Osteocyte (in vitro differentiated cells): ENCODE measurements at regions not wholly inside any gene's neighbourhood (a gene's known extent, or its start where the extent isn't known, plus 50 kb on each side); places are given as distances from the start of the nearest gene placed in this dataset.

ENCODE experiments used
- DNase-seq: peaks from one replicate; pipeline ENCODE4 v3.0.0; 2021; ENCODE audit warnings: mixed read lengths; ENCODE audit not compliant: unreplicated experiment; ENCODE audit errors: extremely low spot score
- H3K27ac Mint-ChIP-seq: one replicate; pipeline ENCODE4 v1.8.0; 2021; ENCODE audit warnings: mild to moderate bottlenecking, mixed read lengths; ENCODE audit not compliant: unreplicated experiment
- H3K27me3 Mint-ChIP-seq: one replicate; pipeline ENCODE4 v1.8.0; 2021; ENCODE audit warnings: mixed read lengths; ENCODE audit not compliant: unreplicated experiment
- H3K36me3 Mint-ChIP-seq: one replicate; pipeline ENCODE4 v1.8.0; 2021; ENCODE audit warnings: mixed read lengths; ENCODE audit not compliant: unreplicated experiment
- H3K4me1 Mint-ChIP-seq: one replicate; pipeline ENCODE4 v1.8.0; 2021; ENCODE audit warnings: mixed read lengths; ENCODE audit not compliant: unreplicated experiment
- H3K4me3 Mint-ChIP-seq: one replicate; pipeline ENCODE4 v1.8.0; 2021; ENCODE audit warnings: mild to moderate bottlenecking, moderate library complexity, mixed read lengths; ENCODE audit not compliant: unreplicated experiment
- H3K9me3 Mint-ChIP-seq: one replicate; pipeline ENCODE4 v1.8.0; 2021; ENCODE audit warnings: mixed read lengths; ENCODE audit not compliant: unreplicated experiment
- CTCF ChIP-seq: fragments of 200-600 bp; sonication (generic); IDR thresholded peaks from 2 replicates; pipeline ENCODE4 v1.5.0; 2021; ENCODE audit warnings: antibody characterized with exemption, mild to moderate bottlenecking, moderate library complexity

GRCh38 chr6:15798533-15799255 lies 135.9 kb upstream of the DTNBP1 start:
- no peak for TF ChIP-seq CTCF
- Mint-ChIP-seq H3K4me1 (peaks cover 12% of the 10 kb centered on the region), H3K36me3 (no peaks in the 10 kb centered on the region), H3K9me3 (peaks cover 6% of the 10 kb centered on the region), H3K27me3 (no peaks in the 10 kb centered on the region), H3K27ac (no peak overlapping the region), H3K4me3 (no peak overlapping the region)
- no peak for DNase-seq

GRCh38 chr6:15796844-15797243 lies 134.0 kb upstream of the DTNBP1 start:
- no peak overlapping the region for H3K27ac Mint-ChIP-seq
- H3K27me3 Mint-ChIP-seq = no peaks in the 10 kb centered on the region
- peaks cover 6% of the 10 kb centered on the region for H3K9me3 Mint-ChIP-seq
- H3K4me1 Mint-ChIP-seq = peaks cover 31% of the 10 kb centered on the region
- no peaks in the 10 kb centered on the region for H3K36me3 Mint-ChIP-seq
- no peak for DNase-seq
- TF ChIP-seq CTCF = no peak
- H3K4me3 Mint-ChIP-seq = no peak overlapping the region

- H3K27ac Mint-ChIP-seq = no peak overlapping the region
- peaks cover 37% of the 10 kb centered on the region for H3K4me1 Mint-ChIP-seq
- H3K4me3 Mint-ChIP-seq = no peak overlapping the region
- no peaks in the 10 kb centered on the region for H3K27me3 Mint-ChIP-seq
- DNase-seq = no peak
- TF ChIP-seq CTCF = no peak
- H3K36me3 Mint-ChIP-seq = no peaks in the 10 kb centered on the region
- peaks cover 6% of the 10 kb centered on the region for H3K9me3 Mint-ChIP-seq
These were observed 133.4 kb upstream of the DTNBP1 start for GRCh38 chr6:15796130-15796771.

- TF ChIP-seq CTCF = no peak
- Mint-ChIP-seq H3K4me1 (peaks cover 44% of the 10 kb centered on the region), H3K27ac (no peak overlapping the region), H3K27me3 (no peaks in the 10 kb centered on the region), H3K9me3 (peaks cover 6% of the 10 kb centered on the region), H3K4me3 (no peak overlapping the region), H3K36me3 (no peaks in the 10 kb centered on the region)
- DNase-seq = no peak
These were observed 131.0 kb upstream of the DTNBP1 start for GRCh38 chr6:15793826-15794225.

GRCh38 chr6:15793288-15793687 lies 130.5 kb upstream of the DTNBP1 start:
- Mint-ChIP-seq H3K4me1 (peaks cover 44% of the 10 kb centered on the region), H3K27me3 (no peaks in the 10 kb centered on the region), H3K9me3 (peaks cover 3% of the 10 kb centered on the region), H3K4me3 (no peak overlapping the region), H3K36me3 (no peaks in the 10 kb centered on the region), H3K27ac (peak overlapping the region; percentile 56)
- no peak for TF ChIP-seq CTCF
- DNase-seq = no peak
